ENCODE measurements at regions not wholly inside any gene's neighbourhood (a gene's known extent, or its start where the extent isn't known, plus 50 kb on each side); places are given as distances from the start of the nearest gene placed in this dataset.
"Not testable (repeated sequence)": the region's sequence is repeated elsewhere in the genome, so short reads cannot be mapped to it uniquely, and the experiment has no call there.

DNA sequence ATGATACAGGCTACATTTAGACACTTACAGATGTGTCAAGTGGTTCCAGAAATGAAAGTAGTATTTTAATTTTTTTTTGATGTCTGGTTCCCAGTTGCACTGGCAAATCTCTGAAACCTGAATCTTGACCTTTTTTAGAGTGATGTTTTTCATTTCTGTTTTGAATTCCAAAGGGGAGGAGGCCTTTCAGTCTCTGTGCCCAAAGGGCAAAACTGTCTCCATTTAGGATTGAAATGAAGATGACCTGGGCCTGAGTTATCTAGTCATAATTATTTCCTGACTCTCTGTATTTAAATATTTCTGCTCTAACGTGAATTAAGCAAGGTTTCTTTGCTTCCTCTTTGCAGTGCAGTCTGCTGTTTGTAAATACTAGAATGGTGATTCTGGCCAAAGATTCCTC lies 252.9 kb upstream of the ZFP64 start:
- no peak for DNase-seq (ENCODE audit: low read depth in 2 of 2, low spot score in 1 of 2)

DNA sequence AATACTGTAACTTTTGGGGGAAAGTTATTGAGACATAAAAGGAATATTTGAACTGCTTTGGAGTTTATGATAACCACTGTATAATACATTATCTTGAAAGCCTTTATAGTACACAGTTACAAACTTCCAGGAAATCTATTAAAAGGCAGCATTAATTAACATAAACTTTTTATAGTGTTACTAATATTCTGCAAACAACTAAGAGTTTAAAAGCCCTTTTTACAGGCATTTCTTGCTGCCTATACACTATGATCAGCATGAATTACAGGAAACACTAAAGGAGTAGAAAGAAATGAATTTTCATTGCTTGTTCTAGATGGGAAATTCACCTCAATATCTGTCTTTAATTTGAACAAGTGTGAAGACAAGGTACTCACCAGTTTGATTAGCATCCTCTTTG lies 252.3 kb upstream of the ZFP64 start:
- DNase-seq (ENCODE audit: low read depth in 2 of 2, low spot score in 1 of 2) = no peak

DNA sequence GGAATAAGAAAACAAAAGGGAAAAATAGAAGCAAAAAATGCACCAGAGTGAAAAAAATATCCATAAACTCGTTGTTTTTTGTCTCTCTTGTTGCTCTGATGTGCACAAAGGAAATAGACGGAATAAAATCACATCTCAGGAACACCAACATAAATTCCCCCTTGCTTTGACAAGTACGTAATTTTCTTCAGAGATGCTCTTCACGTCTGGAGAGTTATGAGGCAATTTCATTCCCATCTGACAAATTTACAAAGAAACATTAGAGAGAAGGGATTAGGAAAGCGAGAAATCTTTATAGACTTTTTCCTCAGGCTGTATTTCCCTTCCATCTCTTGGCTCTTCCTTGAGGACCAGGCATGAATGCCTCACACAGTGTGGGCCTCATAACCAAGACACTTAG lies 250.1 kb upstream of the ZFP64 start:
- DNase-seq (ENCODE audit: low read depth in 2 of 2, low spot score in 1 of 2) = no peak

DNA sequence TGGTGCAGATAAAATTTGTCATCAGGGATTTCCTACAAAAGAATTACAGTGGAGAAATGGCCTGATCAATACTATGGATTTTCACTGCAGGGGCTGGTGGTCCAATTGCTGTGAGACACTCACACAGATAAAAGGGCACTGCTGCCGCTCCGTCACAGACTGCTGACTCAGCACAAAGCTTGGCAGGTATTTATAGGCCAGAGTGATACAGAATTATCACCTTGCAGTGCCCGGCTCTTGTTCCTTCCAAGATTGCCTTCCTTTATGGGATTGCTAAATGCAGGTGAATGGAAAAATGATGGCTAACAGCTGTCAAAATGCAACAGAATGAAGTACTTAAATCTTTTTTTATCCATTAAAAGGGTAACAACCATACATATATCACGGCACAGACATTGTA lies 247.8 kb upstream of the ZFP64 start:
- DNase-seq (ENCODE audit: low read depth in 2 of 2, low spot score in 1 of 2) = no peak

DNA sequence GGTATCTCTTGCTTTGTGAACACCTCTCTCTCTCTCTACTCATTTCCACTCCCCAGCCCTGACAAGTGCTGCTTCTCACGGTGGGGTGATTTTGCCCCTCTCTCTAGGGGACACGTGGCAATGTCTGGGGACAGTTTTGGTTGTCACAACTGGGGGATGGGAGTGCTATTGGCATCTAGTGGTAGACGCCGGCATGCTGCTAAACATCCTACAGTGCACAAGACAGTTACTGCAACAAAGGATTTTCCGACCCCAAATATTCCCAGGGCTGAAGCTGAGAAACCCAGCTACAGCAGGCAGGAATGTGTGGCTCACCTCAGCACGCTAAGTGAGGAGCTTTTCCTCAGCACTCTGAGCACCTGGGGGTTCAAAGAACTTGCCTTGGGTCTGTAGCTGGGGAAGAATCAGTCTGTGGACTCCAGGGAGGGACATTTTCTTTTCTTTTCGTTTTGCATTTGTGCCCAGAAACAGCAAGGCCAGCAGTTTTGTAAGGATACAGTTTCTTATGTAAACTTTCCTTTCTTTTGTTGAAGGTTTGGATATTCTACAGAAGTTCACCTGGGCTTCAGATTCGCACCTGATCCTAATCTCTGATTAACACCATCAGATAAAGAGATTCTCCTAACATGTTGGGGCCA lies 246.9 kb upstream of the ZFP64 start:
- DNase-seq (ENCODE audit: low read depth in 2 of 2, low spot score in 1 of 2) = no peak

DNA sequence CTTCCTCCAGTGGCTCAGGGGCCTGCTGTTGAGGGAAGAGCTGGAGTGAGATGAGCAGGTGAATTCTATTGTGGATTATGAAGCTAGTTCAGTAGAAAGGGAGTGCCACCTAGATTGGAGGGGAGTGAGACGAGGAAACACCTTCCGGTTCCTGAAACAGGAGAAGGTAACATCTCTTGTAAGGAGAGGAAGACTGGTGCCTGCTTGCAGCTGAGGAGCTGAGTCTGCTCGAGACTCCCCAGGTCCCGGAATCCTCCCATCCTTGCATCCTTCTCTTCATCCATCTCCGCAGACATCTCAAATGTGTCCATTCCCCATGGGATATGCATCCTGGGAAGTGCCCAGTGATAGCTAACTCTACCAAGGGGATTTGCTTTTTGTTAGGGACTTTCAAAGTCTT lies 242.9 kb upstream of the ZFP64 start:
- DNase-seq (ENCODE audit: low read depth in 2 of 2, low spot score in 1 of 2) = no peak

DNA sequence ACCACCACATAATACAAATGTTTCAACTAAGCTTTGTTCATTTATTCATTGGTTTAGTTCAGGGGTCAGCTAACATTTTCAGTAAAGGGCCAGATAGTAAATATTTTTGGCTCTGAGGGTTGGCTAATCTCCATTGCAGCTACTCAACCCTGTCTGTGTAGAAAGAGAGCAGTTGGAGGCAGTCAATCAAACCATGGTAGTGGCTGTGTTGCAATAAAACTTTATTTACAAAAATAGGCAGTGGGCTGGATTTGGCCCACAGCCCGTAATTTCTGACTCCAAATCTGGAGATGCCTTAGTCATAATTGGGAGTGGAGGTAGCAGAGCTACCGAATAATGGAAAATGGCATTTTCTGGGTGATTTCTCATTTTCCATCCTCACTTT lies 242.5 kb upstream of the ZFP64 start:
- no peak for DNase-seq (ENCODE audit: low read depth in 2 of 2, low spot score in 1 of 2)

DNA sequence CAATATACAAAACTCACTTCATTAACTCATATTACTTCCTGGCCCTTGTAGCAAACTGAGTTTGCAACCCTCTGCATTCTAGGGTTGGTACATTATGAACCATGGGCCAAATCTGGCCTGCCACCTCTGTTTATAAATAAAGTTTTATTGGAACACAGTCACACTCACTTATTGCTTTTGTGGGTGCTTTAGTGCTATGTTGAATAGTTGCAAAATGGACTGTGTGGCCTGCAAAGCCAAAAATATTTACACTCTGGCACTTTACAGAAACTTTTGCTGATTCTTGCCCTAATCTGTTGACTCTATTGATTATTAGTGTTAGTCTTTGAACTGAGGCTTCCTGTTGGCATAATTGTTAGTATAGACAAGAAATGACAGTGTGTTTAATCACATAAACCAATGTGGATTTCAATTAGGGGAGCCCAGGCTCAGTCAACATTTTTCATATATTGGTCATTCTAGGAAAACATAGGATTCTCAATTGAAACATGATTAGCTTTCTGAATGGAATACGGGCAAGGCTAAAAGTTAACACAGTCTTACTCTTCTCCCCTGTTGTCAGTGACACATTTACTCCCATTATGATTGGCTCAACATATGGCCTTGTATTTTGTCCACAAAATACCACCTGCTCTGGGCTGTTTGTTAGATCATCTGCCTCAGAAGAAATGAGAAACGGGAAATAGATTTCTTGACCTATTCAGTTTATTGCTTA lies 241.9 kb upstream of the ZFP64 start:
- no peak for DNase-seq (ENCODE audit: low read depth in 2 of 2, low spot score in 1 of 2)

DNA sequence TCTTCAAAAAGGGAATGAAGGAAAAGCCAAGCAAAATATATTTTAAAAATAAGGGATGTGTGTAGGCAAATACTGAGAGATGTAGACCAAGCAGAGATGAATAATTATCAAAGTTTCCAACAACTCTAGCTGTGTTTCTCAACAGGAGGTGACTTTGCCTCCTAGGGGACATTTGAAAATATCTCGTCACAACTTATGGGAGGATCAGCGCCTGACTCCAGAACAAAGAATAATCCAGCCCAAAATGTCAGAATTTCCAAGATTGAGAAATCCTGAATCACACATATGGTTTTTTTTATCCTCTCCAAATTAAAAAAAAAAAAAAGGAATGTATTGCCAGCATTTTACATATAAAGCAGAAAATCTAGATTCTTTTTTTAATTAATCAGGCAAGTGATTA lies 241.2 kb upstream of the ZFP64 start:
- DNase-seq (ENCODE audit: low read depth in 2 of 2, low spot score in 1 of 2) = no peak

DNA sequence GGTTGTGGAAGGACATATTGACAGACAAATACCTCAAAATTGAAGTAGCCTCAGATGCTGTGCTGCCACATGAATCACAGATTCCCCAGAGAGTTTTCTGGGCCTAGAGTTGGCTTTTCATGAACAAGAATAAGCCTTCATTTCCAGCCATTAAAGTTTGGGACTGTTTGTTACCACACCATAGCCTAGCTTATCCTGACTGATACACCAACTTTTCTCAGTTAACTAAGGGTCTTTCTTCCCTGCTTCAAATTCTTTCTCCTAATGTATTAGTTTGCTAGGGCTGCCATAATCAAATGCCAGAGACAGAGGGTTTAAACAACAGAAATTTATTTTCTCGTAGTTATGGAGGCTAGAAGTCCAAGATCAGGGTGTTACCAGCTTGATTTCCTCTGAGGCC lies 237.4 kb upstream of the ZFP64 start:
- no peak for DNase-seq (ENCODE audit: low read depth in 2 of 2, low spot score in 1 of 2)

DNA sequence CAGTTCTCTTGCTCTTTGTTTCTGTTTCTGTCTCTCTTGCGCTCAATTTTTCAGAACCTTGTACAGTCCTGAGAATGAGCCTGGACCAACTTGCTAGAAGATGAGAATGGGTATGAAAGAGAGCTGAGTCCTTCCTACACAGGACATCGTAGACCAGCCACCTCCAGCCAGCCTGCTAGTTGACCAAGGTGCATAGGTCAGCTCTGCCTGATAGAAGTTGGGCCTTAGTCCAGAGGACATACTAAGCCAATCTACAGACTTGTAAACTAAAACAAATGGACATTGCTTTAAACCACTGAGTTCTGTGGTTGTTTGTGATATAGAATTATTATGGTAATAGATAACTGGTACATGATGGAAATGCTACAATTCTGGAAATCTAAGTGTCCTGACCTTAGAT lies 236.4 kb upstream of the ZFP64 start:
- no peak for DNase-seq (ENCODE audit: low read depth in 2 of 2, low spot score in 1 of 2)

DNA sequence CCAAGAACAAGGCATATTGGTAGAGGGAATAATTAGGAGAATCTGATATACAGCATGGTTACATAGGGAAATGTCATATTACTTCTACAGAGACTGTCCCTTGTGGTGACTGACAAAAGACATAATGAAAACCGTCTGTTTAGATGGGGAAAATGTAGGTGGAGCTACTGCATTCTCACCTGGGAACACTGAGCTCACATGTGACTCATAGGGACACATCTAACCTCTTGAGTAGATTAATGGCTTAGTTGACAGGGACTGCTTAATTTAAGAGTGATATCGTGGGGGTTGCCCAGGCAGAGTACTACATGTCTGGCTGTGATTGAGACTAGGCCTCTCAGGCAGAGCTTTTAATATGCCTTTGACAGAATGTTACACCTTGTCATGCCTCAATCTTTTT lies 235.3 kb upstream of the ZFP64 start:
- no peak for DNase-seq (ENCODE audit: low read depth in 2 of 2, low spot score in 1 of 2)

DNA sequence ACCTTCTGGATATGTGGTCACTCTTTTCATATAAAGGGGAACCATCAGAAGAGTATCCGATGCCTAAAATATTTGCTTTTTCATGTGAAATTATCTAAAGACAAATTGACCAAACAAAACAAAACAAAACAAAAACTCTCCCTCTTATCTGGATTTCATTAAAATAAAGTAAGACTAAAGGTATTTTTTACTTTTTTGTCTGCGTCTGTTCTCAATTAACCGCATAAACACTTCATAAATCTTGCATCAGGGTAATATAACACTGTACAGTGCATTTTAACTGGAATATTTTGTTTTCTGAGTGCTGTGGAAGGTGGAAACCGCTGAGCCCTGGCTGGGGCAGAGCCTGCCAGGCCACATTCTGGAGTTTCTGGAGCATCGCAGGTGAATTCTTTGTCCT lies 234.1 kb upstream of the ZFP64 start:
- no peak for DNase-seq (ENCODE audit: low read depth in 2 of 2, low spot score in 1 of 2)

DNA sequence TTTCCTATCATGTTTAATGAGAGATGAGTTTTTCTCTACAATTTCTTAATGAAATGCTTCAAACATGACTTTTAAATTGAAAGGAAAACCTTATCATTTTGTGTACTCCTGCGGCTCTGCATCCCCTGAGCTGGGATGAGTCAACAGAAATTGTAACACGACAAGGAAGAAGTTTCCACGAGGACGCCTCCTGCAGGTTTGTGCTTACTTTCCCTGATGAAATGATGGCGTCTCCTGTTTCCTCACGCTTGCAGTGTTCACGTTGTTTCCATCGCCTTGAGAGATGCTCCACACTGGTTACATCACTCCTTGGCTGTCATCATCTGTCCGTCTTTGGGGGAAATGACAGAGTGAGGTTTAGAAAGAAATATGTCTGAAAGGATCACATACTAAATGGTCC lies 233.7 kb upstream of the ZFP64 start:
- no peak for DNase-seq (ENCODE audit: low read depth in 2 of 2, low spot score in 1 of 2)

DNA sequence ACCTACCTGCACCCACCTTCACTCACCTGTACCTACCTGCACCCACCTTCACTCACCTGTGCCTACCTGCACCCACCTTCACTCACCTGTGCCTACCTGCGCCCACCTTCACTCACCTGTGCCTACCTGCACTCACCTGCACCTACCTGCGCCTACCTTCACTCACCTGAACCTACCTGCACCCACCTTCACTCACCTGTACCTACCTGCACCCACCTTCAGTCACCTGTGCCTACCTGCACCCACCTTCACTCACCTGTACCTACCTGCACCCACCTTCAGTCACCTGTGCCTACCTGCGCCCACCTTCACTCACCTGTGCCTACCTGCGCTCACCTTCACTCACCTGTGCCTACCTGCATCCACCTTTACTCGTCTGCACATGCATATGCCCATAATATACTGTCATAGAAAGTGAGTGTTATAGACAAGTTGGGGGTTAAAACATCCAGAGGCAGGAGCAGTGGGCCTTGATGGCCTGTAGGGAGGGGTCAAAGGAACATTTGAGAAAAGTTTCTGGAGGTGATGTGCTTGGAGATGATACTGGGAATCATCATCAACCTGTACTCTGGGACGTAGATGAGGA lies 232.9 kb upstream of the ZFP64 start:
- not testable (repeated sequence) for DNase-seq (ENCODE audit: low read depth in 2 of 2, low spot score in 1 of 2)

DNA sequence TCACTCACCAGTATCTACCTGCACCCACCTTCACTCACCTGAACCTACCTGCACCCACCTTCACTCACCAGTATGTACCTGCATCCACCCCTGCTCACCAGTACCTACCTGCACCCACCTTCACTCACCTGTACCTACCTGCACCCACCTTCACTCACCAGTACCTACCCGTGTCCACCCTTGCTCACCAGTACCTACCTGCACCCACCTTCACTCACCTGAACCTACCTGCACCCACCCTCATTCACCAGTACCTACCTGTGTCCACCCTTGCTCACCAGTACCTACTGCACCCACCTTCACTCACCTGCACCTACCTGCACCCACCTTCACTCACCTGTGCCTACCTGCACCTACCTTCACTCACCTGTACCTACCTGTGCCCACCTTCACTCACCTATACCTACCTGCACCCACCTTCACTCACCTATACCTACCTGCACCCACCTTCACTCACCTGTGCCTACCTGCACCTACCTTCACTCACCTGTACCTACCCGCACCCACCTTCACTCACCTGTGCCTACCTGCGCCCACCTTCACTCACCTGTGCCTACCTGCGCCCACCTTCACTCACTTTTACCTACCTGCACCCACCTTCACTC lies 232.1 kb upstream of the ZFP64 start:
- DNase-seq (ENCODE audit: low read depth in 2 of 2, low spot score in 1 of 2) = not testable (repeated sequence)

DNA sequence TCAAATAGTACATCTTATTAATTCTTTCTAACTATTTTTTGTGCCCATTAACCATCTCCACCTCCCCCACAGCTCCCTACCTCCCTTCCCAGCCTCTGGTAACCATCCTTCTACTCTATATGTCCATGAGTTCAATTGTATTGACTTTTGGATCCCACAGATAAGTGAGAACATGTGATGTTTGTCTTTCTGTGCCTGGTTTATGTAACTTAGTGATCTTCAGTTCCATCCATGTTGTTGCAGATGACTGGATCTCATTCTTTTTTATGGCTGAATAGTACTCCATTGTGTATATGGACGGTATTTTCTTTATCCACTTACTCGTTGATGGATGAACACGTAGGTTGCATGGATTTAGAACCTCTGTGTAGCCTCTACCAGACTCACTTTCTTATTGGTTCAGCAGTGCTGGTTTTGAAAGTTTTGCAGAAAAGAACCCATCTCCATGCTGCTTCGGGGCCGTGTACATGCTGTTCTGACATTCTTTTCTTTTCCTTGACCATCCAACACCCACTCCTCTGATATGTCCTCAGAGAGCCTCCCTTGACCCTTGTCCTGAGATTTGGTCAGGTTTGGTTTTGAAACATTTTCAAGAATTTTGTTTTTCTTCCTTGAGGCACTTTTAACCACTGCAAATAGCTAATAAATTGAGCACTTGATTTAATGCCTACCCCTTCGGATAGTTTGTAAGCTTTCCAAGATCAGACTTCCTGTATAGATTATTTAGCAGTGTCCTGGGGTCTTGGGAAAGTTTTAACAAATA lies 231.2 kb upstream of the ZFP64 start:
- DNase-seq (ENCODE audit: low read depth in 2 of 2, low spot score in 1 of 2) = no peak

DNA sequence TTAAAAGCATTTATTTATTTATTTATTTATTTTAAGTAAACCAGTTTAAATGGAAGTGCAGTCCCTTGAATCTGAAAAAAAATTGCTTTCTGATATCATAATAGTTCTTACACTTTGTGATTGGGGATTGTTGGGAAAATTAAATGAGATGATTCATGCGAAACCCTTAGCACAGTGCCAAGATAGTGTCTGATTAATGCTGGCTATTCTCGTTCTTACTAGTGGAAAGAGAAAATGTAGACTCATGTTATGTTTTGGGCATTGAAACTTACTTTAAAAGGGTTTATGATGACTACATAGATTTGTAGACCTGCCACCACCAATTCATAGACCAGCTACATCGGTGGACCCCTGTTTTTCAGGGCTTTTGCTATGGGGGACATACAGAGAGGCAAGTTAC lies 229.2 kb upstream of the ZFP64 start:
- no peak for DNase-seq (ENCODE audit: low read depth in 2 of 2, low spot score in 1 of 2)

DNA sequence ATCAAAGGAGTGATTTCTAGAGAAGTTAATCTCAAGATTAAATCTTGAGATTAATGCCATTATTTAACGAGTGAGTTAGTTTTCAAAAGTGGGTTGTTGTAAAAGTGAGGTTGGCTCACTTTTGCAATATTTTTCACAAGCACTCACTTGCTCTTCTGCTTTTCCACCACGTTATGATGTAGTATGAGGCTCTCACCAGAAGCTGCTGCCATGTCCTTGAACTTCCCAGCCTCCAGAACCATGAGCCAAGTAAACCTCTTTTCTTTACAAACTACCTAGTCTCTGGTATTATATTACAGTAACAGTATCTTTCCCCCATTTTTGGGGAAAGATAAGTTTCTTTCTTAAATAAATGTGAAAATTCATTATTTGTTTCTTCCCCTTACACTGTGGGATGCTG lies 227.6 kb upstream of the ZFP64 start:
- no peak for DNase-seq (ENCODE audit: low read depth in 2 of 2, low spot score in 1 of 2)

DNA sequence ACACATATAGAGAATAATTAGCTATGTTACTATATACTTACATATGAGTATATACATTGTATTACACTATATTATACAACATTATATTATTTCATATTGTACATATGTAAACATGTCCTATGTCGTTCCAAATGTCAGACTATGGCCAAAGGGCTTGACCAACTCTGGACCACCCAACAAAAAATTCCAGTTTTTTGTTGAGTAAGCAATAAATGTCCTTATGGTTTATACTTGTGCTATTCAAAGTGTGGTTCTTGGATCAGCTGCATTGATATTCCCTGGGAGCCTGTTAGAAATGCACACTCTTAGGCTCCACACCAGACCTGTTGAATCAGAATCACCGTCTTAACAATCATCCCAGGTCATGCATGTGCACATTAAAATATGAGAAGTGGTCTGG lies 225.4 kb upstream of the ZFP64 start:
- no peak for DNase-seq (ENCODE audit: low read depth in 2 of 2, low spot score in 1 of 2)

DNA sequence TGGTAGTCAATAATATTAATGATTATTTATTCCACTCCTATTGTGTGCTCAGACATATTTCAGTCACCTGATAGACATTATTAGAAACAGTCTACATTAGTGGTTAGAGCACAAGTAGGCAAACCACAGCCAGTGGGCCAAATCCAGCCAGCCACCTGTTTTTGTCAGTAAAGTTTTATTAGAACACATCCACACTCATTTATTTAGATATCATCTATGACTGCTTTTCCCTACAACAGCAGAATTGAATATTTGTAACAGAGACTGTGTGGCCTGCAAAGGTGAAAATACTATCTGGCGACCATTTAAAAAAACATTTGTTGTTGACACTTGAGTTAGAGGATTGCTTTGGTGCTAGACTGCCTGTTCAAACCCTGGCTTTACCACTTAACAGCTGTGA lies 220.0 kb upstream of the ZFP64 start:
- no peak for DNase-seq (ENCODE audit: low read depth in 2 of 2, low spot score in 1 of 2)

DNA sequence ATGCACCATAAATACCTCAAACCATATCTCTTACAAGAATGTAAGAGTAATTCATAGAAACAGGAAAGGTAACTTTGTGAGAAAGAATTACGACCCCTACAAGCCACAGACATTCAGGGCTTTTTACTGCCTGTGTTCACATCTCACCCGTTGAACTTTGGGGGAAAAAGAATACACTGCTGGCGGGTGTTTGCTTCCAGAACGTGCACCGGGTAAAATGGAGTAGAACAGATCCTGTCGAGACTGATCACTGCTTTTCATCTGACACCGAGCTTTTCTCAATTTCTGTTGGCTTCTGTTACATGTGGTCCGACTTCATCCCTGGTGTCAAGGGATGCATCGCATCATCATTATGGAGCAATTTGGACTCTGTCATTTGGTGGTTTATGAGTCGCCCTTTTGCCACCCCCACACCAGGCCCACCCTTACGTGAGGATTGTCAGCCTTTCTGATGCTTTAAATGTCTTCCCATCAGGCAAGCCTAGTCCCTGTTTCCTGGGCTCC lies 219.2 kb upstream of the ZFP64 start:
- DNase-seq (ENCODE audit: low read depth in 2 of 2, low spot score in 1 of 2) = no peak
